H1 (cell line): ENCODE measurements at regions not wholly inside any gene's neighbourhood (a gene's known extent, or its start where the extent isn't known, plus 50 kb on each side); places are given as distances from the start of the nearest gene placed in this dataset.

Experiments used
- CEBPB ChIP-seq: IDR thresholded peaks from 2 replicates; pipeline ENCODE4 v1.6.1; 2012; ENCODE audit warnings: low read depth, low read length
- KDM1A ChIP-seq: fragments of 200-600, 300-600 bp; sonication (generic); IDR thresholded peaks from 2 replicates; pipeline ENCODE4 v1.7.1; 2016; ENCODE audit warnings: mild to moderate bottlenecking, low read length, borderline replicate concordance
- PHF8 ChIP-seq: fragments of 200-600 bp; sonication (generic); conservative IDR thresholded peaks from 2 replicates; pipeline ENCODE4 v1.7.1; 2012; ENCODE audit warnings: low read depth, mild to moderate bottlenecking, inconsistent platforms, low read length, moderate library complexity
- POLR2A ChIP-seq, 2 experiments: IDR thresholded peaks; 1 replicate in 1 of 2; 2 replicates in 1 of 2; pipeline ENCODE4 v1.6.1; 2011; ENCODE audit warnings: low read depth in 2 of 2, low read length in 2 of 2, mild to moderate bottlenecking in 2 of 2; ENCODE audit errors: control extremely low read depth in 1 of 2
- TEAD4 ChIP-seq: IDR thresholded peaks from 2 replicates; pipeline ENCODE4 v1.6.1; 2012; ENCODE audit warnings: low read depth, low read length, inconsistent platforms, mixed read lengths
- TF ChIP-seq, protein P1 (sequence below), 3 experiments: IDR thresholded peaks; 1 replicate in 2 of 3; 2 replicates in 1 of 3; pipeline versions ENCODE4 v1.5.1 to v1.6.1; 2011; ENCODE audit warnings: low read length in 3 of 3, mild to moderate bottlenecking in 3 of 3, inconsistent platforms in 2 of 3, low read depth in 1 of 3, moderate library complexity in 1 of 3; ENCODE audit not compliant: insufficient read depth in 1 of 3; ENCODE audit errors: control extremely low read depth in 1 of 3
- TF ChIP-seq, protein P2 (sequence below): IDR thresholded peaks from 2 replicates; pipeline ENCODE4 v1.6.1; 2012; ENCODE audit warnings: low read length, inconsistent platforms

DNA sequence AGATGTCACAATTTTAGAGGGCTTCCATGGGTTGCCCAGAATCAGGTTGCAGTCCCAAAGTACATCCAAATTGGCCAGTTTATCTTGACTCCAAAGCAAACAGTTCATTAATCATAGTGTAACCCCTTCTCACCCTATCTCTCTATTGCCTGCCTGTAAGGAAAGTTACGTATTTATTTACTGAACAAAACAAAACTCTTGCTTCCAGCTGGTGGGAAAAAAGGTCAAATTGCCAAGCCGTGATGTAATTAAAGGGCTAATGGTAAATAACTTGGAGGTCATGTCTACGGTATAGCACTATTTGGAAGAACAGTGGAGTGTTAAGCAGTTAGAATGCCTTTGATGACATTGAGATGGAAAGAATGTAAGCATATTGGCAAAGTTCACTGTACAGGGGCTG, 214.0 kb downstream of the DLEU7 start:
- TF ChIP-seq POLR2A (IDR thresholded peaks at IDR 0.05; ENCODE audit: control extremely low read depth in 1 of 2, low read depth in 2 of 2, low read length in 2 of 2) (no peak), KDM1A (no peak), CEBPB (no peak), PHF8 (no peak), TEAD4 (no peak)
- TF ChIP-seq, protein P1, sequence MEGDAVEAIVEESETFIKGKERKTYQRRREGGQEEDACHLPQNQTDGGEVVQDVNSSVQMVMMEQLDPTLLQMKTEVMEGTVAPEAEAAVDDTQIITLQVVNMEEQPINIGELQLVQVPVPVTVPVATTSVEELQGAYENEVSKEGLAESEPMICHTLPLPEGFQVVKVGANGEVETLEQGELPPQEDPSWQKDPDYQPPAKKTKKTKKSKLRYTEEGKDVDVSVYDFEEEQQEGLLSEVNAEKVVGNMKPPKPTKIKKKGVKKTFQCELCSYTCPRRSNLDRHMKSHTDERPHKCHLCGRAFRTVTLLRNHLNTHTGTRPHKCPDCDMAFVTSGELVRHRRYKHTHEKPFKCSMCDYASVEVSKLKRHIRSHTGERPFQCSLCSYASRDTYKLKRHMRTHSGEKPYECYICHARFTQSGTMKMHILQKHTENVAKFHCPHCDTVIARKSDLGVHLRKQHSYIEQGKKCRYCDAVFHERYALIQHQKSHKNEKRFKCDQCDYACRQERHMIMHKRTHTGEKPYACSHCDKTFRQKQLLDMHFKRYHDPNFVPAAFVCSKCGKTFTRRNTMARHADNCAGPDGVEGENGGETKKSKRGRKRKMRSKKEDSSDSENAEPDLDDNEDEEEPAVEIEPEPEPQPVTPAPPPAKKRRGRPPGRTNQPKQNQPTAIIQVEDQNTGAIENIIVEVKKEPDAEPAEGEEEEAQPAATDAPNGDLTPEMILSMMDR (IDR thresholded peaks at IDR 0.05; ENCODE audit: control extremely low read depth in 1 of 3, insufficient read depth in 1 of 3, low read depth in 1 of 3, low read length in 3 of 3), result no peak
- TF ChIP-seq, protein P2, sequence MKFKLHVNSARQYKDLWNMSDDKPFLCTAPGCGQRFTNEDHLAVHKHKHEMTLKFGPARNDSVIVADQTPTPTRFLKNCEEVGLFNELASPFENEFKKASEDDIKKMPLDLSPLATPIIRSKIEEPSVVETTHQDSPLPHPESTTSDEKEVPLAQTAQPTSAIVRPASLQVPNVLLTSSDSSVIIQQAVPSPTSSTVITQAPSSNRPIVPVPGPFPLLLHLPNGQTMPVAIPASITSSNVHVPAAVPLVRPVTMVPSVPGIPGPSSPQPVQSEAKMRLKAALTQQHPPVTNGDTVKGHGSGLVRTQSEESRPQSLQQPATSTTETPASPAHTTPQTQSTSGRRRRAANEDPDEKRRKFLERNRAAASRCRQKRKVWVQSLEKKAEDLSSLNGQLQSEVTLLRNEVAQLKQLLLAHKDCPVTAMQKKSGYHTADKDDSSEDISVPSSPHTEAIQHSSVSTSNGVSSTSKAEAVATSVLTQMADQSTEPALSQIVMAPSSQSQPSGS, result no peak
